Pons (tissue), 1 donor: ENCODE measurements at regions not wholly inside any gene's neighbourhood (a gene's known extent, or its start where the extent isn't known, plus 50 kb on each side); places are given as distances from the start of the nearest gene placed in this dataset.
"Not testable (repeated sequence)": the region's sequence is repeated elsewhere in the genome, so short reads cannot be mapped to it uniquely, and the experiment has no call there.

Source experiments
- DNase-seq: peaks from one replicate; pipeline ENCODE4 v3.0.0-alpha.2; 2016; ENCODE audit warnings: low spot score

- no peak for DNase-seq
These were observed 315.3 kb upstream of the C1orf174 start for GRCh38 chr1:4215391-4215790.

GRCh38 chr1:4216231-4216630 is 316.2 kb upstream of the C1orf174 start:
- DNase-seq: no peak

GRCh38 chr1:4218619-4219018 is 318.5 kb upstream of the C1orf174 start:
- DNase-seq: no peak

- no peak for DNase-seq
These were observed 319.0 kb upstream of the C1orf174 start for GRCh38 chr1:4219111-4219510.

- no peak for DNase-seq
These were observed 319.8 kb upstream of the C1orf174 start for GRCh38 chr1:4219826-4220225.

- DNase-seq: no peak
These were observed 320.3 kb upstream of the C1orf174 start for GRCh38 chr1:4220362-4220761.

- DNase-seq: no peak
These were observed 321.0 kb upstream of the C1orf174 start for GRCh38 chr1:4221107-4221506.

- no peak for DNase-seq
These were observed 324.8 kb upstream of the C1orf174 start for GRCh38 chr1:4224684-4225467.

- no peak for DNase-seq
These were observed 327.9 kb upstream of the C1orf174 start for GRCh38 chr1:4227986-4228385.

- DNase-seq: peak; percentile 10
These were observed 353.9 kb upstream of the C1orf174 start for GRCh38 chr1:4253935-4254334.

GRCh38 chr1:4256351-4256750 is 356.3 kb upstream of the C1orf174 start:
- DNase-seq: no peak

- not testable (repeated sequence) for DNase-seq
These were observed 358.2 kb upstream of the C1orf174 start for GRCh38 chr1:4258146-4258777.

- DNase-seq: no peak
These were observed 361.3 kb upstream of the C1orf174 start for GRCh38 chr1:4261327-4261726.

- DNase-seq: no peak
These were observed 362.6 kb upstream of the C1orf174 start for GRCh38 chr1:4262665-4263064.

- DNase-seq: no peak
These were observed 363.6 kb upstream of the C1orf174 start for GRCh38 chr1:4263699-4264098.

- DNase-seq: peak; percentile 31
These were observed 365.8 kb upstream of the C1orf174 start for GRCh38 chr1:4265836-4266235.

- no peak for DNase-seq
These were observed 367.5 kb upstream of the C1orf174 start for GRCh38 chr1:4267381-4268261.

- no peak for DNase-seq
These were observed 368.3 kb upstream of the C1orf174 start for GRCh38 chr1:4268262-4268888.

- no peak for DNase-seq
These were observed 368.8 kb upstream of the C1orf174 start for GRCh38 chr1:4268889-4269284.

- DNase-seq: no peak
These were observed 369.3 kb upstream of the C1orf174 start for GRCh38 chr1:4269330-4269729.

GRCh38 chr1:4269952-4270570 is 370.0 kb upstream of the C1orf174 start:
- no peak for DNase-seq
